Mesothelial cell of epicardium (in vitro differentiated cells): ENCODE measurements at regions not wholly inside any gene's neighbourhood (a gene's known extent, or its start where the extent isn't known, plus 50 kb on each side); places are given as distances from the start of the nearest gene placed in this dataset.

Experiments
- DNase-seq, 2 experiments: peaks; one replicate each; pipeline ENCODE4 v3.0.0; 2021; ENCODE audit warnings: low spot score in 2 of 2; ENCODE audit not compliant: unreplicated experiment in 2 of 2
- H3K27ac Mint-ChIP-seq: 2 replicates; pipeline ENCODE4 v1.8.0; 2021; ENCODE audit warnings: mixed read lengths
- H3K27me3 Mint-ChIP-seq: 2 replicates; pipeline ENCODE4 v1.8.0; 2021; ENCODE audit warnings: low read depth, mixed read lengths
- H3K36me3 Mint-ChIP-seq: 2 replicates; pipeline ENCODE4 v1.8.0; 2021; ENCODE audit warnings: mixed read lengths
- H3K4me1 Mint-ChIP-seq: 2 replicates; pipeline ENCODE4 v1.8.0; 2021; ENCODE audit warnings: mixed read lengths
- H3K4me3 Mint-ChIP-seq: 2 replicates; pipeline ENCODE4 v1.8.0; 2021; ENCODE audit warnings: mild to moderate bottlenecking, moderate library complexity, mixed read lengths
- H3K9me3 Mint-ChIP-seq: 2 replicates; pipeline ENCODE4 v1.8.0; 2021; ENCODE audit warnings: mixed read lengths
- TF ChIP-seq, protein P1 (sequence below): fragments of 200-600 bp; sonication (generic); IDR thresholded peaks from one replicate; pipeline ENCODE4 v1.5.0; 2021; ENCODE audit warnings: antibody characterized with exemption; ENCODE audit not compliant: unreplicated experiment

DNA sequence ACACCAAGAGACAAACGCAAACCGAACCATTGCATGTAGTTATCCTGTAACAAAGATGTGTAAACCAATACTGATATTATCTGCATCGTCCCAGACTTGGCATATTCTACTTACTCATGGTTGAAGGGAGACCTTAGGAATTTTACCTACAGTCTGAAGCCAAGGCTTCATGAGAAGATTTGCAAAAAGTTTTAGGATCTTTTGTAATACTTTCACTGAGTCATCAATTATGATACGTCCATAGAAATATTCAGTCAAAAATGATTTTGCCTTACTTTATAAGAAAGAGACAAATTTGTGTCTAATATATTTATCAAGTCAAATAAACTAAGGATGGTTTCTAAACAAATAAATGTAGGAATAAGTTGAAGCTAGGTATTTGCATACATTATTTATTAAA lies 1176.1 kb upstream of the ADGRL2 start:
- no peaks in the 10 kb centered on the region for H3K36me3 Mint-ChIP-seq
- H3K4me3 Mint-ChIP-seq = no peak overlapping the region
- TF ChIP-seq, protein P1, sequence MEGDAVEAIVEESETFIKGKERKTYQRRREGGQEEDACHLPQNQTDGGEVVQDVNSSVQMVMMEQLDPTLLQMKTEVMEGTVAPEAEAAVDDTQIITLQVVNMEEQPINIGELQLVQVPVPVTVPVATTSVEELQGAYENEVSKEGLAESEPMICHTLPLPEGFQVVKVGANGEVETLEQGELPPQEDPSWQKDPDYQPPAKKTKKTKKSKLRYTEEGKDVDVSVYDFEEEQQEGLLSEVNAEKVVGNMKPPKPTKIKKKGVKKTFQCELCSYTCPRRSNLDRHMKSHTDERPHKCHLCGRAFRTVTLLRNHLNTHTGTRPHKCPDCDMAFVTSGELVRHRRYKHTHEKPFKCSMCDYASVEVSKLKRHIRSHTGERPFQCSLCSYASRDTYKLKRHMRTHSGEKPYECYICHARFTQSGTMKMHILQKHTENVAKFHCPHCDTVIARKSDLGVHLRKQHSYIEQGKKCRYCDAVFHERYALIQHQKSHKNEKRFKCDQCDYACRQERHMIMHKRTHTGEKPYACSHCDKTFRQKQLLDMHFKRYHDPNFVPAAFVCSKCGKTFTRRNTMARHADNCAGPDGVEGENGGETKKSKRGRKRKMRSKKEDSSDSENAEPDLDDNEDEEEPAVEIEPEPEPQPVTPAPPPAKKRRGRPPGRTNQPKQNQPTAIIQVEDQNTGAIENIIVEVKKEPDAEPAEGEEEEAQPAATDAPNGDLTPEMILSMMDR = no peak
- H3K27ac Mint-ChIP-seq = no peak overlapping the region
- H3K9me3 Mint-ChIP-seq = peaks cover 37% of the 10 kb centered on the region
- H3K27me3 Mint-ChIP-seq = no peaks in the 10 kb centered on the region
- DNase-seq = no peak
- H3K4me1 Mint-ChIP-seq = no peaks in the 10 kb centered on the region

DNA sequence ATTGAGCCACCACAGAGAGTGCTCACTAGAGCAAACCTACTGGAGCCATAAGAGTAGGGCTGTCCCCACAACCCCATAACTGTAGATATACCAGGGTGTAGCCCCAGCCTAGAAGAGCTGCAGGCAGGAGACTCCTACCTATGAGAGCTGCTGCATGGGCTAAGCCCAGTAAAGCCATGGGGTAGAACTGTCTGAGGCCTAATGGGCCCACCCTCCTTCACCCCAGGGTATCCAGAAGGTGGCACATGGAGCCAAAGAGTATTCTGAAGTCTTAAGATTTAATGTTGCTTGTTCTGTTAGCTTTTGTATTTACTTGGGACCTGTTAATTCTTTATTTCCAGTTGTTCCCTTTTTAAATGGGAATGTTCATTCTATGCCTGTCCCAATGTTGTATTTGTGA lies 1193.7 kb upstream of the ADGRL2 start:
- Mint-ChIP-seq H3K4me1 (peaks cover 1% of the 10 kb centered on the region), H3K9me3 (peaks cover 14% of the 10 kb centered on the region), H3K27ac (no peak overlapping the region), H3K36me3 (peaks cover 3% of the 10 kb centered on the region), H3K4me3 (no peak overlapping the region), H3K27me3 (no peaks in the 10 kb centered on the region)
- DNase-seq = no peak
- TF ChIP-seq, protein P1 = no peak

DNA sequence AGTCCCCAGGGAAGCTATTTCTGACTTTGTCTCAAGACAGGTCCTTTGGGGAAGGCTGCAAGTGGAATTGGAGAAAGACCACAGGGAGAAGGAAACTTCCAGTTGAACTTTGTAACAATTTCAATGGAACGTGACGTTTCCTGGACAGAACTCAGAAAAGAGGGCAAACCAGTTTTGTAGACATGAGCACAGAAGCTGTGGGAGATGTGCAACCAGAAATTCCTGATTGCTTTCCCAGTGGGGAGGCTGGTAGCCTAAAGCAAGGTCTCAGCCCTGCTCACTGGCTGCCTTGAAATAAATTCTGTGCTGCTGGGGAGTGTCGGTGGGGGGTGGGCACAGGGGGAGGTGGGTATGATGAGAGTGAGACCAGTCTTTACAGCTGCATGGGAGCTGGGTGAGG lies 1206.7 kb upstream of the ADGRL2 start:
- Mint-ChIP-seq H3K27me3 (no peaks in the 10 kb centered on the region), H3K4me3 (no peak overlapping the region), H3K36me3 (peaks cover 15% of the 10 kb centered on the region), H3K9me3 (peaks cover 67% of the 10 kb centered on the region), H3K4me1 (peaks cover 5% of the 10 kb centered on the region), H3K27ac (no peak overlapping the region)
- TF ChIP-seq, protein P1 = no peak
- no peak for DNase-seq

DNA sequence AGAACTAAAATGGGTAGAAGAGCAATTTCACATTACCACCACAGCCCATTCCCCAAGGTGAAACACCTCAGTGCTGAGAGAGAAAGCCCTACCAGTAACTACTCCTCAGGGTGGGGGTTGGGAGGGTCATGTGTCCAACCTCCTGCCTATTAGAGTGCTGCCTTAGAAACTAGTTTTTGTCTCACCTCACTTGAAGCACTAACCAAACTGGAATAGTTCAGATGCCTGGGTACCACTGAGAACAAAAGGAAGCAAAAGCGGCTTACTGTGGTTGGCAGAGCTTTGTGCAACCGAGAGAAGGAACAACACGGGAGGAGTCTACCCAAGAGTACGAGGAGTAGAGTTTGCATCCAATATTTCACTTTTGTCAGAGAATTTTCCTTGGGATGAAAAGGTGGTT lies 1207.5 kb upstream of the ADGRL2 start:
- peaks cover 58% of the 10 kb centered on the region for H3K9me3 Mint-ChIP-seq
- DNase-seq = no peak
- TF ChIP-seq, protein P1 = no peak
- H3K27me3 Mint-ChIP-seq = no peaks in the 10 kb centered on the region
- no peak overlapping the region for H3K27ac Mint-ChIP-seq
- peaks cover 15% of the 10 kb centered on the region for H3K36me3 Mint-ChIP-seq
- peaks cover 5% of the 10 kb centered on the region for H3K4me1 Mint-ChIP-seq
- H3K4me3 Mint-ChIP-seq = no peak overlapping the region

DNA sequence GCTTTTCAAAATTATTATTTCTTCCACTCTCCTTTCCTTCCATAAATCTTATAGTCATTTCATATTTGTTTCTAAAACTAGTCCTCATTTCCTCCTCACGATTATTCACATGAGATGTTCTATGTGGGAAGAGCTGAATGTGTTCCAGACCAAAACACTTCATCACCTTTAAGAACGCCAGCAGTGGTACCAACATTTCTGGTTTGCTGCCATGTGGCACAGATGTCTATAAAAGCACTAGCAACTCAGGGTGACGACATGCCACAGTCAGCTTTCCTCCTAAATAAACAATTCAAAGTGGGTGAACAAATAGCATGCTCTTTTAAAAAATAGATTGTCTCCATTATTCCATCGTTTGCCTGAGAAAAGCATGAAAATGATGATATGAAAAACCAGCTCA lies 1217.8 kb upstream of the ADGRL2 start:
- Mint-ChIP-seq H3K36me3 (no peaks in the 10 kb centered on the region), H3K9me3 (peaks cover 16% of the 10 kb centered on the region), H3K4me3 (no peak overlapping the region), H3K27me3 (no peaks in the 10 kb centered on the region), H3K27ac (no peak overlapping the region), H3K4me1 (no peaks in the 10 kb centered on the region)
- TF ChIP-seq, protein P1 = no peak
- DNase-seq = no peak

DNA sequence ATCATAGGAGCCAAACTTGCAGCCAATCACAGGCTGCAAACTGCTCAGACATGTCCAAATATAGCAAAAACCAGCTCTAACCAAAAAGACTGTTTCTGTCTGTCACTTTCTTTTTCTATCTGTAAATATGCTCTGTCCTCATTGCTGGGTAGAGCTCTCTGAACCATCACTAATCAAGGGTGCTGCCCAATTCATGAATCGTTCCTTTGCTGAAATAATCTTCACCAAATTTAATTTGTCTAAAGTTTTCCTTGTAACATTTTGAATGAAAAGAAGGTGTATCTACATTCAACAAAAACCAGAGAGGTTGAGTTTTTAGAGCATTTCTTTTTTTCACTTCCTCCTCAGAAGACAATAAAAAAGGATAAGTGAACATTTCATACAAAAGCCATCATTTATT lies 1221.7 kb upstream of the ADGRL2 start:
- Mint-ChIP-seq H3K27me3 (no peaks in the 10 kb centered on the region), H3K4me3 (no peak overlapping the region), H3K27ac (no peak overlapping the region), H3K36me3 (no peaks in the 10 kb centered on the region), H3K4me1 (no peaks in the 10 kb centered on the region), H3K9me3 (peaks cover 12% of the 10 kb centered on the region)
- DNase-seq = no peak
- TF ChIP-seq, protein P1 = no peak
